BLaER1 treated with 17β-estradiol and CSF1 and Interleukin-3, amounts not matched to agents 10 nM and 100 nM (cell line): ENCODE measurements at regions not wholly inside any gene's neighbourhood (a gene's known extent, or its start where the extent isn't known, plus 50 kb on each side); places are given as distances from the start of the nearest gene placed in this dataset.

ENCODE experiments used
- H3K27ac ChIP-seq, 11 experiments: shearing (Covaris generic); formaldehyde crosslinking; 2 replicates each; pipeline ENCODE4 v1.8.1; 2022
- H3K27me3 ChIP-seq, 11 experiments: shearing (Covaris generic); formaldehyde crosslinking; 2 replicates each; pipeline ENCODE4 v1.8.1; 2022
- H3K36me3 ChIP-seq, 11 experiments: shearing (Covaris generic); formaldehyde crosslinking; 2 replicates each; pipeline ENCODE4 v1.8.1; 2022
- H3K4me1 ChIP-seq, 10 experiments: shearing (Covaris generic); formaldehyde crosslinking; 2 replicates each; pipeline ENCODE4 v1.8.1; 2022
- H3K4me2 ChIP-seq, 11 experiments: shearing (Covaris generic); formaldehyde crosslinking; 2 replicates each; pipeline ENCODE4 v1.8.1; 2022
- H3K4me3 ChIP-seq, 10 experiments: shearing (Covaris generic); formaldehyde crosslinking; 2 replicates each; pipeline ENCODE4 v1.8.1; 2022
- H3K9ac ChIP-seq, 11 experiments: shearing (Covaris generic); formaldehyde crosslinking; 2 replicates each; pipeline ENCODE4 v1.8.1; 2022
- H3K9me3 ChIP-seq, 11 experiments: shearing (Covaris generic); formaldehyde crosslinking; replicated peaks in 1 of 11; 2 replicates each; pipeline ENCODE4 v1.8.1; 2022
- H4K20me1 ChIP-seq, 11 experiments: shearing (Covaris generic); formaldehyde crosslinking; 2 replicates each; pipeline ENCODE4 v1.8.1; 2022
- Cebpa-rat ChIP-seq, 11 experiments: shearing (Covaris generic); IDR thresholded peaks; 2 replicates each; pipeline ENCODE4 v1.8.1; 2022

- Histone ChIP-seq H3K36me3 (no peaks in the 10 kb centered on the region), H3K4me3 (no peak overlapping the region), H3K9me3 (no peaks in the 10 kb centered on the region), H3K9ac (no peak overlapping the region), H4K20me1 (no peaks in the 10 kb centered on the region), H3K27ac (no peak overlapping the region), H3K27me3 (no peaks in the 10 kb centered on the region), H3K4me1 (peaks cover 0 to 25% (median 4%) of the 10 kb centered on the region in 10 experiments; a peak in 10 of 20 replicates), H3K4me2 (no peak overlapping the region)
- no peak for TF ChIP-seq Cebpa-rat (IDR thresholded peaks at IDR 0.05)
Observed at GRCh38 chr13:99724633-99725517, 223.6 kb downstream of the TM9SF2 start.

DNA sequence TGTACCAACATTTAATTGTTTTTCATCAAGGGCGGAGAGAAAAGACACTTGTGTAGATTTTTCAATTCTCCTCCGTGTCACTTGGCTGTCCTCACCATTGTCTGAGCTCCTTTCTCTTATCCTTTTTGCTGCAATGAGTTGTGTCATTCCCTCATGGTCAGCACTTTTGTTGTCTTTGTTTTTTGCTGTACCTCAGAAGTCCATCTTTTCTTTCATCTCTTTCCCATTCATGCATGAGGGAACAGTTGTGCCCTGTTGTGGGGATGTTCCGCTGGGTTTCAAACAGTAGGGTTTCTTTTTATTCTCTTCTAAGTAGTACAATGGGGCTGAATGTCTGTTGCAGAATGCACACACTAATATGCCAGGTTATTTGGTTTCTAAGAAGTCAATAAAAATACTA is 222.6 kb downstream of the TM9SF2 start:
- no peak for TF ChIP-seq Cebpa-rat (IDR thresholded peaks at IDR 0.05)
- H3K36me3 ChIP-seq, result no peaks in the 10 kb centered on the region
- H3K4me2 ChIP-seq, result no peak overlapping the region
- no peak overlapping the region for H3K9ac ChIP-seq
- 0 out of 22 replicates have a peak, but pooled peaks cover 0 to 8% (median 0%) of the 10 kb centered on the region in 11 experiments for H3K9me3 ChIP-seq
- H3K4me1 ChIP-seq, result peaks cover 0 to 25% (median 4%) of the 10 kb centered on the region in 10 experiments; a peak in 10 of 20 replicates
- no peak overlapping the region for H3K27ac ChIP-seq
- no peak overlapping the region for H3K4me3 ChIP-seq
- no peaks in the 10 kb centered on the region for H3K27me3 ChIP-seq
- H4K20me1 ChIP-seq, result no peaks in the 10 kb centered on the region

DNA sequence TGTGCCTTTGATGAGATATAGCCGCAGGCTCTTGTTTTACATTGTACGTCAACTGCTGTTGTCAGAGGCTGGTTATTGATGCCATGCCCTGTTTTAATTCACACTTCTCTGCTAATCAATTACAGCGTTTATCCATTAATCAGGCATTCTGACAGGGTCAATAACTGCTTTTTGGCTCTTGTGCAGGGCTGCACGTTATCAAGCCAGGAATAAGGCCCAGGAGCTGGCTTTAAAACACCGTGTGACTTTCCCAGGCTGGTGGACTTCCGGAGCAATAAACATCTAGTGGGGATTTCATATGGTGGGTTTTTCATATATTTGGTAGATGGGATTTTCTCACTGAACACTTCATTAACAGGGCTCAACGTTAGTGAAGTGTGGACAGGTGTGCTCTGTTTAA is 221.7 kb downstream of the TM9SF2 start:
- Histone ChIP-seq H3K27ac (no peak overlapping the region), H3K36me3 (no peaks in the 10 kb centered on the region), H4K20me1 (no peaks in the 10 kb centered on the region), H3K27me3 (no peaks in the 10 kb centered on the region), H3K9me3 (0 out of 22 replicates have a peak, but pooled peaks cover 0 to 8% (median 0%) of the 10 kb centered on the region in 11 experiments), H3K4me3 (no peak overlapping the region), H3K4me1 (peaks cover 0 to 25% (median 4%) of the 10 kb centered on the region in 10 experiments; a peak in 10 of 20 replicates), H3K9ac (no peak overlapping the region), H3K4me2 (peak overlapping the region in 1 of 11 experiments; percentile 38; a peak in 1 of 22 replicates)
- TF ChIP-seq Cebpa-rat (IDR thresholded peaks at IDR 0.05), result no peak

DNA sequence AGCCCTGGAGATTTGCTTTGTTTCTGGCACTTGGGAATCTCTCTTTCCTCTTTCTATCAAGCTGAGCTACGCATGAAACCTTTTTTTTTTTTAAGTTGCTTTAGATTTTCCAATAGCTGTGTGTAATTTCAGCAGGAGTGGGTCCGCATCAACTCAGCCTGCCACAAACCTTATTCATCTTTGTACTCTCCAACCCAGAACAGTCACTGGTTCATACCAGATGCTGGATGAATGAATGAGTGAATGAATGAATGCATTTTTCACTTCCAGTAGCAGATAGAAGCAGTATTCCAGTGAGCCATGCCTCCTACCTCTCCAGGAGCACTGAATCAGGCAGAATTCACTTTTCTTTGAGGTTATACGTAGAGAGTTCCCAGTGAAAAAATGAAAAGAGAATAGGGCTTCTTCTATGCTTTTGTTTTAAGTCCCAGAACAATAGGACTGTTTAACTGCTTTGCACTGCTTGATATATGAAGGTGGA is 221.1 kb downstream of the TM9SF2 start:
- H3K36me3 ChIP-seq, result no peaks in the 10 kb centered on the region
- no peak overlapping the region for H3K4me3 ChIP-seq
- H3K4me2 ChIP-seq, result peak overlapping the region in 5 of 11 experiments; percentile 29 to 61 (median 54); a peak in 10 of 22 replicates
- H4K20me1 ChIP-seq, result no peaks in the 10 kb centered on the region
- H3K27ac ChIP-seq, result peak overlapping the region in 1 of 11 experiments; percentile 18; a peak in 2 of 22 replicates
- no peak for TF ChIP-seq Cebpa-rat (IDR thresholded peaks at IDR 0.05)
- H3K4me1 ChIP-seq, result peaks cover 0 to 25% (median 4%) of the 10 kb centered on the region in 10 experiments; a peak in 10 of 20 replicates
- H3K27me3 ChIP-seq, result no peaks in the 10 kb centered on the region
- H3K9ac ChIP-seq, result no peak overlapping the region
- H3K9me3 ChIP-seq, result 0 out of 22 replicates have a peak, but pooled peaks cover 0 to 8% (median 0%) of the 10 kb centered on the region in 11 experiments

- H3K4me2 ChIP-seq, result peak overlapping the region in 5 of 11 experiments; percentile 29 to 61 (median 54); a peak in 10 of 22 replicates
- peaks cover 0 to 25% (median 4%) of the 10 kb centered on the region in 10 experiments; a peak in 10 of 20 replicates for H3K4me1 ChIP-seq
- H3K9me3 ChIP-seq, result 0 out of 22 replicates have a peak, but pooled peaks cover 0 to 8% (median 0%) of the 10 kb centered on the region in 11 experiments
- H4K20me1 ChIP-seq, result no peaks in the 10 kb centered on the region
- H3K27me3 ChIP-seq, result no peaks in the 10 kb centered on the region
- TF ChIP-seq Cebpa-rat (IDR thresholded peaks at IDR 0.05), result no peak
- H3K4me3 ChIP-seq, result no peak overlapping the region
- H3K9ac ChIP-seq, result no peak overlapping the region
- peak overlapping the region in 1 of 11 experiments; percentile 18; a peak in 2 of 22 replicates for H3K27ac ChIP-seq
- H3K36me3 ChIP-seq, result no peaks in the 10 kb centered on the region
Observed at GRCh38 chr13:99721606-99722337, 220.5 kb downstream of the TM9SF2 start.

- Histone ChIP-seq H3K4me1 (peaks cover 0 to 25% (median 4%) of the 10 kb centered on the region in 10 experiments; a peak in 10 of 20 replicates), H3K4me3 (no peak overlapping the region), H3K27me3 (no peaks in the 10 kb centered on the region), H3K4me2 (no peak overlapping the region), H3K27ac (no peak overlapping the region), H3K9ac (no peak overlapping the region), H3K36me3 (no peaks in the 10 kb centered on the region), H3K9me3 (0 out of 22 replicates have a peak, but pooled peaks cover 0 to 8% (median 0%) of the 10 kb centered on the region in 11 experiments), H4K20me1 (no peaks in the 10 kb centered on the region)
- TF ChIP-seq Cebpa-rat (IDR thresholded peaks at IDR 0.05), result no peak
Observed at GRCh38 chr13:99717959-99718674, 216.8 kb downstream of the TM9SF2 start.

- Histone ChIP-seq H3K4me3 (no peak overlapping the region), H3K9ac (no peak overlapping the region), H3K4me2 (no peak overlapping the region), H3K27ac (no peak overlapping the region), H3K27me3 (no peaks in the 10 kb centered on the region), H3K9me3 (0 out of 22 replicates have a peak, but pooled peaks cover 0 to 2% (median 0%) of the 10 kb centered on the region in 11 experiments), H3K36me3 (no peaks in the 10 kb centered on the region), H3K4me1 (no peaks in the 10 kb centered on the region), H4K20me1 (no peaks in the 10 kb centered on the region)
- TF ChIP-seq Cebpa-rat (IDR thresholded peaks at IDR 0.05), result no peak
Observed at GRCh38 chr13:99709134-99709533, 207.9 kb downstream of the TM9SF2 start.

GRCh38 chr13:99704390-99704789 is 203.1 kb downstream of the TM9SF2 start:
- Histone ChIP-seq H3K9me3 (no peaks in the 10 kb centered on the region), H3K4me2 (no peak overlapping the region), H3K4me1 (no peaks in the 10 kb centered on the region), H4K20me1 (no peaks in the 10 kb centered on the region), H3K27ac (no peak overlapping the region), H3K36me3 (no peaks in the 10 kb centered on the region), H3K4me3 (no peak overlapping the region), H3K9ac (no peak overlapping the region), H3K27me3 (no peaks in the 10 kb centered on the region)
- no peak for TF ChIP-seq Cebpa-rat (IDR thresholded peaks at IDR 0.05)
